ENCODE measurements at regions not wholly inside any gene's neighbourhood (a gene's known extent, or its start where the extent isn't known, plus 50 kb on each side); places are given as distances from the start of the nearest gene placed in this dataset.
A peak's percentile ranks its signal among the peaks of the same experiment; 100 is the strongest.

DNA sequence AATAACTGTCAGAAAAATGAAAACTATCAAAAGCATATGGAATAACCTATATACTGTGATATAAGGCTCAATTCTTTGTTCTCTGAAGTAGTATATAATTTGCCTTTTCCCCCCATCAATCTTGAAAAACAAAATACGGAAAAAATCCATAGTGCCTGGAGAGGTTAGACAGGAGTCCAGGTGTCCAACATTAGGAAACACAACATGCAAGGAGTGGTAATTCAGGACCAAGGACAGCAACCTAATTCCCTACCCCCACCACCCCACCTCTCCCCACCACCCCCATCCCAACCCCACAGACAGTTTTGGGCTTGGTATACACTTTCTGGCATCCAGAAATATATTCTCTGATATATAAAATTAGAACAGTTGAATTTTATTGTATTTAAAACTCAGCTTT, 55.1 kb upstream of the SLC25A26 start:
- H3K4me3 ChIP-seq (ENCODE audit: low read depth, low read length), result no peak overlapping the region
- DNase-seq (ENCODE audit: low read depth), result no peak
- TF ChIP-seq, protein P1, sequence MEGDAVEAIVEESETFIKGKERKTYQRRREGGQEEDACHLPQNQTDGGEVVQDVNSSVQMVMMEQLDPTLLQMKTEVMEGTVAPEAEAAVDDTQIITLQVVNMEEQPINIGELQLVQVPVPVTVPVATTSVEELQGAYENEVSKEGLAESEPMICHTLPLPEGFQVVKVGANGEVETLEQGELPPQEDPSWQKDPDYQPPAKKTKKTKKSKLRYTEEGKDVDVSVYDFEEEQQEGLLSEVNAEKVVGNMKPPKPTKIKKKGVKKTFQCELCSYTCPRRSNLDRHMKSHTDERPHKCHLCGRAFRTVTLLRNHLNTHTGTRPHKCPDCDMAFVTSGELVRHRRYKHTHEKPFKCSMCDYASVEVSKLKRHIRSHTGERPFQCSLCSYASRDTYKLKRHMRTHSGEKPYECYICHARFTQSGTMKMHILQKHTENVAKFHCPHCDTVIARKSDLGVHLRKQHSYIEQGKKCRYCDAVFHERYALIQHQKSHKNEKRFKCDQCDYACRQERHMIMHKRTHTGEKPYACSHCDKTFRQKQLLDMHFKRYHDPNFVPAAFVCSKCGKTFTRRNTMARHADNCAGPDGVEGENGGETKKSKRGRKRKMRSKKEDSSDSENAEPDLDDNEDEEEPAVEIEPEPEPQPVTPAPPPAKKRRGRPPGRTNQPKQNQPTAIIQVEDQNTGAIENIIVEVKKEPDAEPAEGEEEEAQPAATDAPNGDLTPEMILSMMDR (conservative IDR thresholded peaks at IDR 0.05; ENCODE audit: low read depth, low read length), result no peak

GRCh38 chr3:66164155-66164554, 56.6 kb upstream of the SLC25A26 start:
- H3K4me3 ChIP-seq (ENCODE audit: low read depth, low read length), result no peak overlapping the region
- no peak for DNase-seq (ENCODE audit: low read depth)
- TF ChIP-seq, protein P1 (conservative IDR thresholded peaks at IDR 0.05; ENCODE audit: low read depth, low read length), result no peak

DNA sequence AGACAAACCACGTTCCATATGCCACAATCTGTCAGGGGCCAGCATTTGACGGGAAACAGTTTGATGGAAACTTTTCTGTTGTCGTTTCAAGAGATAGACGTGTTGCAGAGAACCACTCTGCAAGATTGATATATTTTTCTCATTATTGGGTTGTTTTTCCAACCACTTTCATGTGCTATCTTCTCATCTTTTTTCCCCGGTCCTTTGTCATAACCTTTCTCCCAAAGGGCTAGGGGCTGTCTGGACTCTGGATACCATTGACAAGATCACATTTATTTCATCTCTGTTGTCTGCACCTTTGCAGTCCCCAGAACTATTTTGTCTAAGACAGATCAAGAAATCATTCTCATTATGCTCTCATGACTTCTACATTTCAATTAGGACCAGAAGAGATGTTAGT, 57.6 kb upstream of the SLC25A26 start:
- H3K4me3 ChIP-seq (ENCODE audit: low read depth, low read length), result no peak overlapping the region
- TF ChIP-seq, protein P1 (conservative IDR thresholded peaks at IDR 0.05; ENCODE audit: low read depth, low read length), result no peak
- DNase-seq (ENCODE audit: low read depth), result no peak

GRCh38 chr3:66162766-66163165, 58.0 kb upstream of the SLC25A26 start:
- no peak overlapping the region for H3K4me3 ChIP-seq (ENCODE audit: low read depth, low read length)
- DNase-seq (ENCODE audit: low read depth), result no peak
- TF ChIP-seq, protein P1 (conservative IDR thresholded peaks at IDR 0.05; ENCODE audit: low read depth, low read length), result no peak

GRCh38 chr3:66158933-66159683, 61.7 kb upstream of the SLC25A26 start:
- no peak overlapping the region for H3K4me3 ChIP-seq (ENCODE audit: low read depth, low read length)
- TF ChIP-seq, protein P1 (conservative IDR thresholded peaks at IDR 0.05; ENCODE audit: low read depth, low read length), result no peak
- DNase-seq (ENCODE audit: low read depth), result no peak

- TF ChIP-seq, protein P1 (conservative IDR thresholded peaks at IDR 0.05; ENCODE audit: low read depth, low read length), result no peak
- H3K4me3 ChIP-seq (ENCODE audit: low read depth, low read length), result peak overlapping the region; percentile 51
- no peak for DNase-seq (ENCODE audit: low read depth)
These were observed 66.3 kb upstream of the SLC25A26 start for GRCh38 chr3:66154444-66154861.
